ENCODE measurements at regions not wholly inside any gene's neighbourhood (a gene's known extent, or its start where the extent isn't known, plus 50 kb on each side); places are given as distances from the start of the nearest gene placed in this dataset.

DNA sequence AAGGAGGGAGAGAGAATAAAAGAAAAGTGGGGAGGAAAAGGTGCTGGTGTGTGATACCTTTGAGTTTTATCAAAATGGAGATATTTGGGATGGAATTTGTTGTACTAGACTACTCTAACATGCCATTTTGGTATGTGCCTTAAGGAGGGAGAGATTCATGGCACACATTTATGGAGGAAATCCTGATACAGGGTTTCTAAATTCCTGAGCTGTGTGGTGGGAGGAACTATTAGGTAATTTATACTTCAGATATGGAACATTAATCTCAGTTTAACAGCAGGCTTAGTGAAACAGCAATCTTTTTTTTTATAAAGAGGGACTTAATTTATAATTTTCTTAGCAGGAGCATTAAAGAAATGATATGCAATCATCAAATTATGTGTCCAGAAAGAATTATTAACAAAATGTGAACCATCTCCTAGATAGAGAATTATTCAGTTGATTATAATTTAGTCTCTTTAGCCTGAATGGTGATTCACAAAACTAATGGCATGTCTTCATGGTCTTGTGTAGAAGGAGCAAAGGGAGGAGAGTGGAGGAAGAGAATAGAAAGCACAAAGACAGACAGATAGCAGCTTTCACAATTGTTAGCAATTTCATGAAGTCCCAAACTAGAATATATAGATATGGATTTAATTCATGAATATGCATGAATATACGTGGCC is 301.6 kb downstream of the HLX start:
- Histone ChIP-seq H3K9ac (ENCODE audit: low read depth, low read length, poor library complexity) (no peak overlapping the region), H4K91ac (ENCODE audit: low read depth, low read length, poor library complexity) (no peak overlapping the region), H3K9me3 (replicated peaks in 1 of 2; ENCODE audit: control insufficient read depth in 2 of 2, insufficient read depth in 1 of 2, low read depth in 1 of 2, low read length in 2 of 2) (no peaks in the 10 kb centered on the region), H3K27me3 (ENCODE audit: control insufficient read depth in 3 of 3, insufficient read depth in 3 of 3, low read depth in 1 of 3, low read length in 3 of 3) (no peaks in the 10 kb centered on the region), H2AFZ (ENCODE audit: low read length) (no peak overlapping the region), H2AK5ac (ENCODE audit: low read depth, low read length) (no peak overlapping the region), H2BK15ac (ENCODE audit: low read length) (no peak overlapping the region), H3K27ac (replicated peaks; ENCODE audit: low read length) (no peak overlapping the region), H4K8ac (ENCODE audit: low read depth, low read length) (no peak overlapping the region), H3K23ac (ENCODE audit: low read depth, low read length, poor library complexity) (no peak overlapping the region), H2BK120ac (ENCODE audit: low read depth, low read length) (no peak overlapping the region), H2BK5ac (ENCODE audit: low read length) (no peak overlapping the region), H3K4ac (ENCODE audit: low read length) (no peak overlapping the region), H2BK12ac (ENCODE audit: low read length) (no peak overlapping the region), H3K4me2 (ENCODE audit: insufficient read depth, low read length, poor library complexity, severe bottlenecking) (no peak overlapping the region), H3K4me3 (ENCODE audit: low read length in 2 of 2) (no peak overlapping the region), H3K79me1 (ENCODE audit: low read depth, low read length) (no peaks in the 10 kb centered on the region), H3K36me3 (replicated peaks in 1 of 2; ENCODE audit: control insufficient read depth in 2 of 2, insufficient read depth in 2 of 2, low read length in 2 of 2) (no peaks in the 10 kb centered on the region), H3K18ac (ENCODE audit: low read length) (no peak overlapping the region), H3K14ac (ENCODE audit: low read length) (no peak overlapping the region), H3K4me1 (ENCODE audit: control insufficient read depth in 2 of 2, insufficient read depth in 1 of 2, low read depth in 1 of 2, low read length in 2 of 2) (no peaks in the 10 kb centered on the region)
- DNase-seq (ENCODE audit: low spot score) = no peak
- no CpG with 5 or more reads among the region's 1 CpG for WGBS, 2 donors (ENCODE audit: extremely low coverage in 2 of 2, insufficient read length in 2 of 2, insufficient replicate concordance in 1 of 2)

DNA sequence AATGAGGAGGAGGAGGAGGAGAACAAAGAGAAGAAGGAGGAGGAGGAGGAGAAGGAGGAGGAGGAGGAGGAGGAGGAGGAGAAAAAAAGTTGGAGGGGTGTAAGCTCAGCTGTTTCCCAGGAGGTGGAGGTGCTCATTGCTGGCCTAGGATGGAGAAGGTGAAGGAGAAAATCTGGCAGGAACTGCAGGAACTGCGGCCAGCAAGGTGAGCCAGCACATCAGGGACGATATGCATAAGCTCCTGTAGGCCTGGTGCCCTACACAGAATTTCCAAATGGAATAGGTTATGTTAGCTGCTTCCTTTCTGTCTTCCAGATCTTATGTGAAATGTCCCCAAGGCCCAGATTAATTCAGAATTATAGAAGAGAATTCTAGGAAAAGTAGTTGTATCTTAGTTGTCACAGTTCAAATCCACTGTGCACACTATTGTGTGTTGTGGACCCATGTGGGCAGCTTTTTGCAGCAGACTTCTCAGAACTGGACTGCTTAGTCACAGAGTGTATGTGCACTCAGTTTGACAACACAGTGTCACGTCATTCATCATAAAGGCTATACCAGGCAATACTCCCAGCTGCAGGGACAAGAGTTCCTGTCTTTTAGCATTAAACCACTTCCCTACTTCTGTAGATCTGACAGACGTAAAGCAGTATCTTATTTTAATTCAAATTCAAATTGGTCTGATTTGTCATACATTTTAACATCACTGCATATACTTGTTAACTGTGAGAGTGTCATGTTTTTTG is 303.7 kb downstream of the HLX start:
- H4K8ac ChIP-seq (ENCODE audit: low read depth, low read length) = no peak overlapping the region
- H3K4ac ChIP-seq (ENCODE audit: low read length) = no peak overlapping the region
- H2AK5ac ChIP-seq (ENCODE audit: low read depth, low read length) = no peak overlapping the region
- H3K14ac ChIP-seq (ENCODE audit: low read length) = no peak overlapping the region
- no peak overlapping the region for H3K23ac ChIP-seq (ENCODE audit: low read depth, low read length, poor library complexity)
- H3K27me3 ChIP-seq (ENCODE audit: control insufficient read depth in 3 of 3, insufficient read depth in 3 of 3, low read depth in 1 of 3, low read length in 3 of 3) = no peaks in the 10 kb centered on the region
- H2BK12ac ChIP-seq (ENCODE audit: low read length) = no peak overlapping the region
- no peak overlapping the region for H2BK5ac ChIP-seq (ENCODE audit: low read length)
- H4K91ac ChIP-seq (ENCODE audit: low read depth, low read length, poor library complexity) = no peak overlapping the region
- H3K9me3 ChIP-seq (replicated peaks in 1 of 2; ENCODE audit: control insufficient read depth in 2 of 2, insufficient read depth in 1 of 2, low read depth in 1 of 2, low read length in 2 of 2) = no peaks in the 10 kb centered on the region
- H2AFZ ChIP-seq (ENCODE audit: low read length) = no peak overlapping the region
- DNase-seq (ENCODE audit: low spot score) = no peak
- no CpG with 5 or more reads among the region's 4 CpGs for WGBS, 2 donors (ENCODE audit: extremely low coverage in 2 of 2, insufficient read length in 2 of 2, insufficient replicate concordance in 1 of 2)
- no peak overlapping the region for H2BK15ac ChIP-seq (ENCODE audit: low read length)
- H3K4me1 ChIP-seq (ENCODE audit: control insufficient read depth in 2 of 2, insufficient read depth in 1 of 2, low read depth in 1 of 2, low read length in 2 of 2) = no peaks in the 10 kb centered on the region
- no peak overlapping the region for H3K4me3 ChIP-seq (ENCODE audit: low read length in 2 of 2)
- H2BK120ac ChIP-seq (ENCODE audit: low read depth, low read length) = no peak overlapping the region
- H3K18ac ChIP-seq (ENCODE audit: low read length) = no peak overlapping the region
- H3K27ac ChIP-seq (replicated peaks; ENCODE audit: low read length) = no peak overlapping the region
- H3K9ac ChIP-seq (ENCODE audit: low read depth, low read length, poor library complexity) = no peak overlapping the region
- H3K36me3 ChIP-seq (replicated peaks in 1 of 2; ENCODE audit: control insufficient read depth in 2 of 2, insufficient read depth in 2 of 2, low read length in 2 of 2) = no peaks in the 10 kb centered on the region
- H3K79me1 ChIP-seq (ENCODE audit: low read depth, low read length) = no peaks in the 10 kb centered on the region
- no peak overlapping the region for H3K4me2 ChIP-seq (ENCODE audit: insufficient read depth, low read length, poor library complexity, severe bottlenecking)

DNA sequence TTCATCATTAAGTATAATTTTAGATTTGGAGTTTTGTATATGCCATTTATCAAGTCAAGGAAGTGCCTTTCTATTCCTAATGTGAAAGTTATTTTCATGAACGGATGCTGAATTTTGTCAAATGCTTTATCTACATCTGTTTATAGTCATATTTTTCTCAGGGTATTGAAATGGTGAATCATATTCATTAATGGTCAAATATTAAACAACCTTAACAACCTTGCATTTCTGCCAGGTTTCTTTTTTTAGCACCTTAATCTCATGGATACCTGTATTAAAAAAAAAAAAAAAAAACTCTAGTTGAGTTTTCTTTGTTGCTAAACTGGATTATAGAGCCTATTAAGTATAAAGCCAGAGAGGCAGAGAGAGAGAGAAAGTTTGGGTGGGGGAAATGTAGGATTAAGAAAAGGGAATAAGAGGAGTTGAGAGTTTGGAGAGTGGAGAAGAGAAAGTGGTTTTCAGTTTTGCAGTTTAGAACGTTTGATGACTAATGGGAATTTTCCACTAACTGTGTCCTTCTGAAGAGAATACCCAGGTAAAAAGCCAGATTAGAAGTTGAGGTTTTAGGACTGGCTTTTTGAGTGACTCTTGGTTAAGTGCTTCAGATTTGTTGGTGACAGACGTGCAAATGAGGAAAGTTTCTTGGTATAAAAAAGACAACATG is 305.0 kb downstream of the HLX start:
- Histone ChIP-seq H3K9me3 (replicated peaks in 1 of 2; ENCODE audit: control insufficient read depth in 2 of 2, insufficient read depth in 1 of 2, low read depth in 1 of 2, low read length in 2 of 2) (no peaks in the 10 kb centered on the region), H3K14ac (ENCODE audit: low read length) (no peak overlapping the region), H2BK120ac (ENCODE audit: low read depth, low read length) (no peak overlapping the region), H3K23ac (ENCODE audit: low read depth, low read length, poor library complexity) (no peak overlapping the region), H3K4me2 (ENCODE audit: insufficient read depth, low read length, poor library complexity, severe bottlenecking) (no peak overlapping the region), H2BK15ac (ENCODE audit: low read length) (no peak overlapping the region), H3K27ac (replicated peaks; ENCODE audit: low read length) (no peak overlapping the region), H4K8ac (ENCODE audit: low read depth, low read length) (no peak overlapping the region), H2BK5ac (ENCODE audit: low read length) (no peak overlapping the region), H2AFZ (ENCODE audit: low read length) (no peak overlapping the region), H3K4me3 (ENCODE audit: low read length in 2 of 2) (no peak overlapping the region), H3K4me1 (ENCODE audit: control insufficient read depth in 2 of 2, insufficient read depth in 1 of 2, low read depth in 1 of 2, low read length in 2 of 2) (no peaks in the 10 kb centered on the region), H3K9ac (ENCODE audit: low read depth, low read length, poor library complexity) (no peak overlapping the region), H3K79me1 (ENCODE audit: low read depth, low read length) (no peaks in the 10 kb centered on the region), H3K4ac (ENCODE audit: low read length) (no peak overlapping the region), H3K18ac (ENCODE audit: low read length) (no peak overlapping the region), H3K36me3 (replicated peaks in 1 of 2; ENCODE audit: control insufficient read depth in 2 of 2, insufficient read depth in 2 of 2, low read length in 2 of 2) (no peaks in the 10 kb centered on the region), H4K91ac (ENCODE audit: low read depth, low read length, poor library complexity) (no peak overlapping the region), H2BK12ac (ENCODE audit: low read length) (no peak overlapping the region), H3K27me3 (ENCODE audit: control insufficient read depth in 3 of 3, insufficient read depth in 3 of 3, low read depth in 1 of 3, low read length in 3 of 3) (no peaks in the 10 kb centered on the region), H2AK5ac (ENCODE audit: low read depth, low read length) (no peak overlapping the region)
- WGBS, 2 donors (ENCODE audit: extremely low coverage in 2 of 2, insufficient read length in 2 of 2, insufficient replicate concordance in 1 of 2) = 100% methylated on average over 1 of the region's 3 CpGs; no CpG with 5 or more reads in 1 of the 2 donors
- DNase-seq (ENCODE audit: low spot score) = no peak

DNA sequence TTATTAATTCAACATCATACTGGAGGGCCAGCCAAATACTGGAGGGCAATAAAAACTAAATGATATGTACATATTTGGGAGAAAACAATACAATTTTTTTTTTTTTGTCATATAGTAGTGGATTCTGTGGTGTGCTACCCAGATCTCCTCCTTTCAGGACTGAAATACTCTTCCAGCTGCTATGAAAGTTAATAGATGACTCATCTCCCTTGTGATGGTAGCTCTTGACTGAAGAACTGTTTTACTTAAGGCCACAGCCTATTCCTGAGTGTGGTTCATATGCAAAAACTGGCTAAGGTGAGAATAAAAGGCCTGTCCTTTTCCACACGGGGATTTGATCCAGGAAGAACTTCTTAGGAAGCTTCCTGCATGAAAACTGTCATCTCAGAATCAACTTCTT is 307.9 kb downstream of the HLX start:
- no peaks in the 10 kb centered on the region for H3K27me3 ChIP-seq (ENCODE audit: control insufficient read depth in 3 of 3, insufficient read depth in 3 of 3, low read depth in 1 of 3, low read length in 3 of 3)

More for the DNA sequence above, 307.9 kb downstream of the HLX start:
- Histone ChIP-seq H3K9me3 (replicated peaks in 1 of 2; ENCODE audit: control insufficient read depth in 2 of 2, insufficient read depth in 1 of 2, low read depth in 1 of 2, low read length in 2 of 2) (no peaks in the 10 kb centered on the region), H3K23ac (ENCODE audit: low read depth, low read length, poor library complexity) (no peak overlapping the region), H2AFZ (ENCODE audit: low read length) (no peak overlapping the region), H3K4ac (ENCODE audit: low read length) (no peak overlapping the region), H2BK5ac (ENCODE audit: low read length) (no peak overlapping the region), H3K4me2 (ENCODE audit: insufficient read depth, low read length, poor library complexity, severe bottlenecking) (no peak overlapping the region), H3K36me3 (replicated peaks in 1 of 2; ENCODE audit: control insufficient read depth in 2 of 2, insufficient read depth in 2 of 2, low read length in 2 of 2) (no peaks in the 10 kb centered on the region), H4K8ac (ENCODE audit: low read depth, low read length) (no peak overlapping the region), H3K4me1 (ENCODE audit: control insufficient read depth in 2 of 2, insufficient read depth in 1 of 2, low read depth in 1 of 2, low read length in 2 of 2) (no peaks in the 10 kb centered on the region), H3K4me3 (ENCODE audit: low read length in 2 of 2) (no peak overlapping the region), H3K79me1 (ENCODE audit: low read depth, low read length) (no peaks in the 10 kb centered on the region), H3K9ac (ENCODE audit: low read depth, low read length, poor library complexity) (no peak overlapping the region), H3K14ac (ENCODE audit: low read length) (no peak overlapping the region), H3K18ac (ENCODE audit: low read length) (no peak overlapping the region), H4K91ac (ENCODE audit: low read depth, low read length, poor library complexity) (no peak overlapping the region), H2AK5ac (ENCODE audit: low read depth, low read length) (no peak overlapping the region), H3K27ac (replicated peaks; ENCODE audit: low read length) (no peak overlapping the region), H2BK15ac (ENCODE audit: low read length) (no peak overlapping the region), H2BK120ac (ENCODE audit: low read depth, low read length) (no peak overlapping the region), H2BK12ac (ENCODE audit: low read length) (no peak overlapping the region)
- no CpG with 5 or more reads among the region's 1 CpG for WGBS, 2 donors (ENCODE audit: extremely low coverage in 2 of 2, insufficient read length in 2 of 2, insufficient replicate concordance in 1 of 2)
- DNase-seq (ENCODE audit: low spot score) = no peak

Data from neuronal stem cell (in vitro differentiated cells).